Gastrocnemius medialis (tissue), 4 donors: ENCODE measurements at regions not wholly inside any gene's neighbourhood (a gene's known extent, or its start where the extent isn't known, plus 50 kb on each side); places are given as distances from the start of the nearest gene placed in this dataset.

ENCODE experiments used
- ATAC-seq, 2 donors: fragments of 150-250 bp; one replicate each; pipeline ENCODE4 v1.9.1; 2016
- DNase-seq, 2 donors: peaks; one replicate each; pipeline ENCODE4 v3.0.0-alpha.2; 2019
- H3K27ac ChIP-seq, 4 donors: fragments of 200-600 bp; sonication (generic); 1 replicate in 1 of 4; 2 replicates in 3 of 4; pipeline ENCODE4 v1.5.1; 2016 to 2018; ENCODE audit warnings: mild to moderate bottlenecking in 2 of 4, moderate library complexity in 1 of 4
- H3K27me3 ChIP-seq, 3 donors: fragments of 200-600 bp; sonication (generic) in 2 of 3; 1 replicate in 1 of 3; 2 replicates in 2 of 3; pipeline versions ENCODE4 v1.5.1 to v1.6.0; 2016 to 2019; ENCODE audit warnings: mild to moderate bottlenecking in 1 of 3, moderate library complexity in 1 of 3
- H3K36me3 ChIP-seq, 2 donors: fragments of 200-600 bp; sonication (generic) in 1 of 2; one replicate each; pipeline ENCODE4 v1.5.1; 2017 to 2018
- H3K4me1 ChIP-seq, 2 donors: fragments of 200-600 bp; sonication (generic) in 1 of 2; one replicate each; pipeline ENCODE4 v1.5.1; 2016 to 2017; ENCODE audit warnings: mild to moderate bottlenecking in 2 of 2
- H3K4me3 ChIP-seq, 4 donors: fragments of 200-600 bp; sonication (generic) in 3 of 4; 1 replicate in 1 of 4; 2 replicates in 3 of 4; pipeline ENCODE4 v1.5.1; 2016 to 2019; ENCODE audit warnings: mild to moderate bottlenecking in 2 of 4
- H3K9me3 ChIP-seq, 3 donors: fragments of 200-600 bp; sonication (generic) in 2 of 3; 1 replicate in 1 of 3; 2 replicates in 2 of 3; pipeline ENCODE4 v1.5.1; 2016 to 2019
- CTCF ChIP-seq, 5 experiments: fragments of 450-650 bp in 3 of 5; fragments of 200-600 bp in 2 of 5; sonication (generic) in 2 of 5; IDR thresholded peaks in 4 of 5; conservative IDR thresholded peaks in 1 of 5; 1 replicate in 4 of 5; 2 replicates in 1 of 5; pipeline ENCODE4 v1.5.1; 2016 to 2019; ENCODE audit warnings: antibody characterized with exemption in 5 of 5, mild to moderate bottlenecking in 3 of 5, moderate library complexity in 3 of 5
- POLR2A ChIP-seq, 2 donors: fragments of 450-650 bp; IDR thresholded peaks; one replicate each; pipeline ENCODE4 v1.6.1; 2017; ENCODE audit warnings: antibody characterized with exemption in 2 of 2, mild to moderate bottlenecking in 2 of 2, moderate library complexity in 2 of 2
- in situ Hi-C, 4 donors: fragments of 200-750 bp; cut with MboI; loops; one replicate each; pipeline versions ENCODE4 v1.15.0 to v1.8.0; 2017; ENCODE audit warnings: low sequenced_read_pairs in 4 of 4
- intact Hi-C: fragments of 100-400 bp; cut with DNase I; formaldehyde crosslinking; loops from one replicate; pipeline ENCODE4 v1.15.1; 2023; ENCODE audit warnings: low total_unique reads

- no peaks in the 10 kb centered on the region for H3K4me1 ChIP-seq
- no peaks in the 10 kb centered on the region for H3K36me3 ChIP-seq
- intact Hi-C loops: no loop called here
- no peak for ATAC-seq
- no peaks in the 10 kb centered on the region for H3K27me3 ChIP-seq
- TF ChIP-seq POLR2A (IDR thresholded peaks at IDR 0.05) (no peak), CTCF (IDR thresholded peaks at IDR 0.05 in 4 of 5, conservative IDR thresholded peaks at IDR 0.05 in 1 of 5) (no peak)
- H3K27ac ChIP-seq: no peak overlapping the region
- DNase-seq: no peak
- in situ Hi-C loops: no loop called here
- no peaks in the 10 kb centered on the region for H3K9me3 ChIP-seq
- no peak overlapping the region for H3K4me3 ChIP-seq
These were observed 1255.7 kb downstream of the ADGRL3 start for GRCh38 chr4:62455871-62456270.

GRCh38 chr4:62454535-62454934 is 1254.4 kb downstream of the ADGRL3 start:
- intact Hi-C loops: no loop called here
- in situ Hi-C loops: no loop called here
- ATAC-seq (no peak), DNase-seq (no peak)
- H3K9me3 ChIP-seq: no peaks in the 10 kb centered on the region
- H3K4me1 ChIP-seq: no peaks in the 10 kb centered on the region
- H3K27ac ChIP-seq: no peak overlapping the region
- H3K4me3 ChIP-seq: no peak overlapping the region
- H3K27me3 ChIP-seq: no peaks in the 10 kb centered on the region
- no peaks in the 10 kb centered on the region for H3K36me3 ChIP-seq
- no peak for TF ChIP-seq POLR2A (IDR thresholded peaks at IDR 0.05)
- no peak for TF ChIP-seq CTCF (IDR thresholded peaks at IDR 0.05 in 4 of 5, conservative IDR thresholded peaks at IDR 0.05 in 1 of 5)

GRCh38 chr4:62450740-62451139 is 1250.6 kb downstream of the ADGRL3 start:
- no peak for ATAC-seq
- in situ Hi-C loops: no loop called here
- TF ChIP-seq POLR2A (IDR thresholded peaks at IDR 0.05) (no peak), CTCF (IDR thresholded peaks at IDR 0.05 in 4 of 5, conservative IDR thresholded peaks at IDR 0.05 in 1 of 5) (no peak)

DNA sequence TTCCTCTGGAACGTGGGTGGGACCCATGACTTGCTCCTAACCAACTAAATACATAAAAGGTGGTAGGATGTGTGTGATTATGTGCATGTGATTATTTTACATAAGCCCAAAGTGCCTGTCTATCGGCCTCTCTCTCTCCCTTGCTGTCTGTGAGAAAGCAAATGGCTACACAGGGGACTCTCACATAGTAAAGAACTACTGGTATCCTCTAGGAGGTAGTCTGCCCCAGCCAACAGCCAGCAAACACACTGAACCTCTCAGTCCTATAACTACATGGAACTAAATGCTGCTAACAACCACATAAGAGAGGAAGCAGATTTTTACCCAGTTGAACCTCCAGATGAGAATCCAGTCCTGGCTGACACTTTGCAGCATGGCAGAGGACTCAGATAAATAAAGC is 1249.4 kb downstream of the ADGRL3 start:
- no peak for ATAC-seq
- intact Hi-C loops: no loop called here
- H3K27ac ChIP-seq: no peak overlapping the region
- H3K27me3 ChIP-seq: no peaks in the 10 kb centered on the region
- no peaks in the 10 kb centered on the region for H3K9me3 ChIP-seq
- in situ Hi-C loops: no loop called here
- no peaks in the 10 kb centered on the region for H3K36me3 ChIP-seq
- TF ChIP-seq POLR2A (IDR thresholded peaks at IDR 0.05) (no peak), CTCF (IDR thresholded peaks at IDR 0.05 in 4 of 5, conservative IDR thresholded peaks at IDR 0.05 in 1 of 5) (no peak)
- H3K4me1 ChIP-seq: no peaks in the 10 kb centered on the region
- no peak overlapping the region for H3K4me3 ChIP-seq
- no peak for DNase-seq

More at GRCh38 chr4:62450740-62451139, 1250.6 kb downstream of the ADGRL3 start:
- Histone ChIP-seq H3K4me1 (no peaks in the 10 kb centered on the region), H3K27ac (no peak overlapping the region), H3K9me3 (no peaks in the 10 kb centered on the region), H3K4me3 (no peak overlapping the region), H3K36me3 (no peaks in the 10 kb centered on the region), H3K27me3 (no peaks in the 10 kb centered on the region)
- no peak for DNase-seq
- intact Hi-C loops: no loop called here

DNA sequence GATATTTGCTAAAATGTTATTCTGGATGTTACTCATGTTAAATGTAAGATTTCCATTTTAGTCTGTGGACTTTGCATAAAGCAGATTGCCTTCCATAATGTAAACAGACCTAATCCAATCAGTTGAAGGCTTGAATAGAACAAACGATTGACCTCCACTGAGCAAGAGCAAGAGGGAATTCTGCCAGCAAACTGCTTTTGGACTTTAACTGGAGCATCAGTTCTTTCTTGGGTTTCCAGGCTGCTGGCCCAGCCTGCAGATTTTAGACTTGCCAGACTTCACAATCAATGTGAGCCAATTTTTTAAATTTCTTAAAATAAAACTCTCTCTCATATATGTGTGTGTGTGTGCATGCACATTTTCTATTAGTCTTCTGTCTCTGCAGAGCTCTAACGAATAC is 1248.8 kb downstream of the ADGRL3 start:
- ATAC-seq (no peak), DNase-seq (no peak)
- TF ChIP-seq CTCF (IDR thresholded peaks at IDR 0.05 in 4 of 5, conservative IDR thresholded peaks at IDR 0.05 in 1 of 5): no peak
- no peak for TF ChIP-seq POLR2A (IDR thresholded peaks at IDR 0.05)
- Histone ChIP-seq H3K36me3 (no peaks in the 10 kb centered on the region), H3K4me1 (no peaks in the 10 kb centered on the region), H3K4me3 (no peak overlapping the region), H3K9me3 (no peaks in the 10 kb centered on the region), H3K27ac (no peak overlapping the region), H3K27me3 (no peaks in the 10 kb centered on the region)
- in situ Hi-C loops: no loop called here
- intact Hi-C loops: no loop called here
